ENCODE measurements at regions not wholly inside any gene's neighbourhood (a gene's known extent, or its start where the extent isn't known, plus 50 kb on each side); places are given as distances from the start of the nearest gene placed in this dataset.
A peak's percentile ranks its signal among the peaks of the same experiment; 100 is the strongest.

DNA sequence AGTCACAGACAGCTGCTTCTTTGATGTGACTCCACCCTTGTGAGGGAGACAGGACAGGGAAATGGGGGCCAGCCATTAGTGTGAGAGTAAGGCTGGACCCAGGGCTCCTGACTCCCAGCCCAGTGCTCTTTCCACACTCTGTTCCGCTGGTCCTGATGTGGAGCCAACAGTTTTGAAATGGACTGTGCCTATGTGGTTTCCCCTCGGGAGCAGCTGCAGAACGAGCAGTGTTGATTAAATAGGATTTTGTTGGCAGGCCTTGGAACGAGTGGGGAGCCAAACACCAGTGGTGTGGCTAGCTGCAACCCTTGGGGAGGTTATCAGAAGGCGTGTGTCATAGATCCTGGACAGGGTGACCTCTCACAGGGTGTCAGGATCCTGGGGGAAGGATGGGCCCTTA lies 66.5 kb upstream of the AMPD3 start:
- Histone ChIP-seq H3K27ac (no peak overlapping the region), H3K4me1 (replicated peaks in 1 of 2) (peaks cover 0 to 10% of the 10 kb centered on the region in 2 donors), H3K4me3 (no peak overlapping the region)
- no peak for ATAC-seq (replicated peaks in 6 of 8)
- WGBS, 10 experiments = 47 to 100% (median 76%) methylated on average over 1 to 4 of the region's 5 CpGs; no CpG with 5 or more reads in 5 of the 10 experiments
- in situ Hi-C loops (cut with MboI; ENCODE audit: low pct_unique_long_range_greater_than_20kb in 2 of 9, low sequenced_read_pairs in 9 of 9, unreplicated experiment in 9 of 9) = loop anchor here in 1 of 9 experiments (25.0 kb wide), 1 partner anchor 349 kb away; no protein-coding TSS in a partner anchor

DNA sequence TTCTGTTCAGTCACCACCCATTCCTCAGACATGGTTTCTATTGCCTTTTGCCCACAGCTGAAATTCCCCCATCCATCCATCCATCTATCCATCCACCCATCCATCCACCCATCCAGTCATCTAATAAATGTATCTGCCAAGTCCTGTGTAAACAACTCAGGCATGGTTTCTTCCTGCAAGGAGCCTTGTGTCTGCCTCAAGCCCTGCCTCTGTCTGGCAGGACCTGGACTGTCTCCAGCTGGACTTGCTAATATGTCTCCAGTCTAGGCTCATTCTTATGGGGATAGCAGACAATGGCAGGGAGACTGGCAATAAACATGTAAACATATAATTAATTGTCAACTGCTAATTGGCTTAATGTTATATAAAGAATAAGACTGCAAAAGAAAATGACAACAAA lies 64.7 kb upstream of the AMPD3 start:
- in situ Hi-C loops (cut with MboI; ENCODE audit: low pct_unique_long_range_greater_than_20kb in 2 of 9, low sequenced_read_pairs in 9 of 9, unreplicated experiment in 9 of 9) = loop anchor here in 1 of 9 experiments (25.0 kb wide), 1 partner anchor 347 kb away; no protein-coding TSS in a partner anchor
- peak in 2 of 8 experiments; percentile 4 for ATAC-seq (replicated peaks in 6 of 8)
- Histone ChIP-seq H3K4me3 (no peak overlapping the region), H3K27ac (no peak overlapping the region), H3K4me1 (replicated peaks in 1 of 2) (peaks cover 0 to 10% of the 10 kb centered on the region in 2 donors)

DNA sequence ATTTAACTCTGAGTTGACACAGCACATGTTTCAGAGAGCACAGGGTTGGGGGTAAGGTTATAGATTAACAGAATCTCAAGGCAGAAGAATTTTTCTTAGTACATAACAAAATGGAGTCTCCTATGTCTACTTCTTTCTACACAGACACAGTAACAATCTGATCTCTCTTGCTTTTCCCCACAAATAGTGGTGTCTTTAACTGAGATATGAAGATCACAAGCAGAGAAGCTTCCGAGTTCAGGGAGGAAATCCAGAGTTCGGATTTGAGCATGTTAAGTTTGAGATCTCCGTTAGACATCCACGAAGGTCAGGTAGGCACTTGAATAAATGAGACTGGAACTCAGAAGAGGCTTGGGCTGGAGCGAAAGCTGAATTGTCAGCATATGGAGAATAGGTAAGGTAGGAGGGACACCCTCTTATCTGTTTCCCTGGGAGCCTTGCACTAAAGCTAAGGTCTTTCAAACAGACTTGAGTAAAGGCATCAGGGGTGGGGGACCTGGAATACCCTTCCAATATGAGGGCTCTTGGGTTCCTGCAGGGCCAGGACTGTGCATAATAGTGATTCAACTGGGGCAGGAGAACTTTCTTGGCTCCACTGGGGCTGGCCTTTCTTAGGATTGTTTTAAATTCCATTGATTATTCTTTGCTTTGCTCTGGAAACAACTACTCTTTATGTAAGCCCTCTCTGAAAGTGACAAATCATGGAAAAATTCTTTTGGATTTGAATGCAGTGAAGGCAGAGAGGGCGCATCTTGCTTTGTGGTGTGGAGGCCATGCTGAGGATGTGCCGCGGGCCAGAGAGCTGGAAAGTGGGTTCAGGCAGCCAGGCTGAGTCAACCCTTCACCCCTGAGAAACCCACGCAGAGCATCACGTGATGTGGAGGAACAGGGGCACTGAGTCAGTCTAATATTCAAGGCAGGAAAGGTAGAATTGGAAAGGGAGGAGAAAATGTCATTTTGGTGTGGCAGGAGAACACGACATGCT lies 62.7 kb upstream of the AMPD3 start:
- Histone ChIP-seq H3K4me3 (no peak overlapping the region), H3K27ac (no peak overlapping the region), H3K4me1 (replicated peaks in 1 of 2) (peaks cover 0 to 10% of the 10 kb centered on the region in 2 donors)
- 47 to 100% (median 80%) methylated on average over 1 to 11 of the region's 11 CpGs for WGBS, 10 experiments
- in situ Hi-C loops (cut with MboI; ENCODE audit: low pct_unique_long_range_greater_than_20kb in 2 of 9, low sequenced_read_pairs in 9 of 9, unreplicated experiment in 9 of 9) = loop anchor here in 1 of 9 experiments (25.0 kb wide), 1 partner anchor 345 kb away; no protein-coding TSS in a partner anchor
- ATAC-seq (replicated peaks in 6 of 8) = peak in 5 of 8 experiments; percentile 7 to 70 (median 54)

DNA sequence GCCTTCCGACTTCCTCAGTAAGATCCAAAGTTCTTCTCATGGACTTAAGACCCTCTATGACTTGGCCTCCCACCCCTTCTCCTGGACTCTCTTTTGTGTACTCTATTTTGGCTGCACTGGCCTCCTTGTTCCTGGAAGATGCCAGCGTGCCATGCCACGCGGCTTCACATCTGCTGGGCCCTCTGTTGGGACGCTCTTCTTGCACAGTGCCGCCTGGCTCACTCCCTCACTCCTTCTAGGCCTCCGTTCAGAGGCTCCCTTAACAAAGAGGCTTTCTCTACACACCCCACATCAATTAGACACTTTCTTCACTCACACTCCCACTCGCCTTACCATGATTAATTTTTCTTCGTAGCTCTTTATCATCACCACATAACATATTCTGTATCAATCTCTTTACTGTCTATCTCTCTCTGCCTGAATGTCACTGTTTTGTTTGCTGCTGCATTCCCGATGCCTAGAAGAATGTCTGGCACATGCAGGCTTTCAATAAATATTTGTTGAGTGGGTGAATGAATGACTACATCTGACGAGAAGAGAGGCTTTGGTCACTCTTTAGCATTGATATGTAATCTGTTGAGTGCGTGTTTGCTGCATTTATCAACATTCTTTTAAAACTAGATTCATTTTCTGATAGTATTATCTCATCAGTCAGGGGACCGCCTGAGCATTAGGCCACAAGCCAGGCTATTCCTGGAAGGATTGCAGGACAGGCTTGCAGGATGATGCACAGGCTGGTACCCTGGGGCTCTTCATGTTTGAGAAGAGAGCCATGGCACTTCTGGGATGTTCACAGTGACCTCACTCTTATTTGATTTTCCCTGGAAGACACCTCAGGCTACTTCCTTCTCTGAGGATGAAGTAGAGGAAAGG lies 60.6 kb upstream of the AMPD3 start:
- Histone ChIP-seq H3K4me3 (no peak overlapping the region), H3K27ac (no peak overlapping the region), H3K4me1 (replicated peaks in 1 of 2) (peaks cover 0 to 10% of the 10 kb centered on the region in 2 donors)
- peak in 6 of 8 experiments; percentile 35 to 85 (median 66) for ATAC-seq (replicated peaks in 6 of 8)
- 26 to 100% (median 80%) methylated on average over 1 to 12 of the region's 13 CpGs; no CpG with 5 or more reads in 1 of the 10 experiments for WGBS, 10 experiments
- in situ Hi-C loops (cut with MboI; ENCODE audit: low pct_unique_long_range_greater_than_20kb in 2 of 9, low sequenced_read_pairs in 9 of 9, unreplicated experiment in 9 of 9) = loop anchor here in 1 of 9 experiments (25.0 kb wide), 1 partner anchor 343 kb away; no protein-coding TSS in a partner anchor

DNA sequence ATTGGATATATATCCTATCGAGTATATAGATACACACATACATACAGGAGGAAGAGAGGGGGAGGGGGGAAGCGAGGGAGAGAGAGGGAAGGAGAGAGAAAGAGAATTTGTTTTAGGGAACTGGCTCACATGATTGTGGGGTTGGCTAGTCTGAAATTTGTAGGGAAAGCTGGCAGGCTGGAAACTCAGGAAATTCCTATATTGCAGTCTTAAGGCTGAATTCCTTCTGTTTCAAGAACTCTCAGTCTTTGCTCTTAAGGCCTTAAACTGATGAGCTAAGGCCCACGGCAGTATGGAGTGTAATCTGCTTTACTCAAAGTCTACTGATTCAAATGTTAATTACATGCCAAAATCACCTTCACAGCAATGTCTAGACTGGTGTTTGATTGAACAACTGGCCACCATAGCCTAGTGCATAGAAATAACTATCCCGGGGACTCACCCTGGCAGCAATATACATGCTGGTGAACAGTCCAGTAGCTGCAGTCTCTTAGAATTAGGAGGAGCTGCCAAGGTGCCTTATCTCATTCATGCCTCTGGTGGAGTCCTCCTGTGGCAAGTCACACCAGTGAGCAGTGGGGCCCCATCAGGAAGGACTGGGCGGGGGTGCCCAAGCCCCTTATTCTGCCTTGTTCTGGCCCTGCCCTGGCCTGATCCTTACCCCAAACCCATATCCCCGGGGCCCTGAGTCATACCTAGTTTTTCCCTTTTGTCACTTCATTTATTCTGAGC lies 59.7 kb upstream of the AMPD3 start:
- Histone ChIP-seq H3K4me1 (replicated peaks in 1 of 2) (peaks cover 0 to 10% of the 10 kb centered on the region in 2 donors), H3K4me3 (no peak overlapping the region), H3K27ac (no peak overlapping the region)
- in situ Hi-C loops (cut with MboI; ENCODE audit: low pct_unique_long_range_greater_than_20kb in 2 of 9, low sequenced_read_pairs in 9 of 9, unreplicated experiment in 9 of 9) = loop anchor here in 1 of 9 experiments (25.0 kb wide), 1 partner anchor 342 kb away; no protein-coding TSS in a partner anchor
- ATAC-seq (replicated peaks in 6 of 8) = peak in 3 of 8 experiments; percentile 4 to 10 (median 5)
- WGBS, 10 experiments = 49 to 100% (median 75%) methylated on average over 1 to 4 of the region's 6 CpGs; no CpG with 5 or more reads in 1 of the 10 experiments

DNA sequence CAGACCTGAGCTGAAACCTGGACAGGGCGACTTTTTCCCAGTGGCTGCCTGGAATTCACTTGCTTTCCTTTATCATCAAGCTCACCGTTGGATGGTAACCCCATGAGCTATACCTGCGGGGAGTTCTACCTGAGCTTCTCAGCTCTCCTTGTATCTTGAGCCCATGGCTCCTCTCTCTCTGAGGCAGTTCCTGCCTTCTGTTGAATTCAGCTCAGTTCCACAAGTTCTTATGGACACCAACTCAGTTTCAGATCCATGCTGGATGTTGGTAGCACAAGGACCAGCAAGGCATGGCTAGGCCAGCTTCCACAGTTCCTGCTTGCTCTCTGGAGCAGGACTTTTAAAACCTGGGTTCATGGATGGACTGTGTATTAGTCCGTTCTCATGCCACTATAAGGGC lies 58.3 kb upstream of the AMPD3 start:
- no peak overlapping the region for H3K27ac ChIP-seq
- no peak for ATAC-seq (replicated peaks in 6 of 8)
- H3K4me3 ChIP-seq = no peak overlapping the region
- peaks cover 0 to 10% of the 10 kb centered on the region in 2 donors for H3K4me1 ChIP-seq (replicated peaks in 1 of 2)
- in situ Hi-C loops (cut with MboI; ENCODE audit: low pct_unique_long_range_greater_than_20kb in 2 of 9, low sequenced_read_pairs in 9 of 9, unreplicated experiment in 9 of 9) = loop anchor here in 1 of 9 experiments (25.0 kb wide), 1 partner anchor 341 kb away; no protein-coding TSS in a partner anchor
- WGBS, 10 experiments = 70 to 100% (median 93%) methylated on average over 1 to 3 of the region's 4 CpGs; no CpG with 5 or more reads in 1 of the 10 experiments

DNA sequence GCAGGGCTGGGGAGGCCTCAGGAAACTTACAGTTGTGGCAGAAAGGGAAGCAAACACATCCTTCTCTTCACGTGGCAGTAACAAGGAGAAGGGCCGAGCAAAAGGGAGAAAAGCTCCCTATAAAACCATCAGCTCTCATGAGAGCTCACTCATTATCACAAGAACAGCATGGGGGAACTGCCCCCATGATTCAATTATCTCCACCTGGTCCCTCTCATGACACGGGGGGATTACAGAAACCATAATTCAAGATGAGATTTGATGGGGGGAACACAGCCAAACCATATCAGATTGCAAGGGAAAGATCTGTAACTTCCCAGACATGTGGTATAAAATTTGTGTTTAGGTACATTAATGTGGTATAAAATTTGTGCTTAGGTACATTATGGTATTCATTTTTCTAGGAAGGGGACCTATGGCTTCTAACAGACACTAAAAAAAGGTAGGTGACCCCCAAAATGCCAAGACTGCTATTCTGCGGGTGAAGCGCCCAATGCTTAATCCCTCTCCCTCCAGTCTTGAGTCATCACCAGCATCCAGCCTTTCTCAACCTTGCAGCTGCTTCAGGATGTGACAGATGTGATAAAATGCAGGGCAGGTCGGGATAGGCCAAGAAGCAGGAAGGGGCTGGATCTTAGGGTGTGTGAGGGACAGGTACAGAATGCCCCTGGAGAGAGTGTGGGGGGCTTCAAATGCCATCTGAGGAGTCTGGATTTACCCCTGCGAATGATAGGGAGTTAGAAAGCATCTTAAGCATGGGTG lies 57.7 kb upstream of the AMPD3 start:
- WGBS, 10 experiments = 20 to 100% (median 52%) methylated on average over 1 to 5 of the region's 7 CpGs; no CpG with 5 or more reads in 1 of the 10 experiments
- in situ Hi-C loops (cut with MboI; ENCODE audit: low pct_unique_long_range_greater_than_20kb in 2 of 9, low sequenced_read_pairs in 9 of 9, unreplicated experiment in 9 of 9) = loop anchor here in 1 of 9 experiments (25.0 kb wide), 1 partner anchor 340 kb away; no protein-coding TSS in a partner anchor

DNA sequence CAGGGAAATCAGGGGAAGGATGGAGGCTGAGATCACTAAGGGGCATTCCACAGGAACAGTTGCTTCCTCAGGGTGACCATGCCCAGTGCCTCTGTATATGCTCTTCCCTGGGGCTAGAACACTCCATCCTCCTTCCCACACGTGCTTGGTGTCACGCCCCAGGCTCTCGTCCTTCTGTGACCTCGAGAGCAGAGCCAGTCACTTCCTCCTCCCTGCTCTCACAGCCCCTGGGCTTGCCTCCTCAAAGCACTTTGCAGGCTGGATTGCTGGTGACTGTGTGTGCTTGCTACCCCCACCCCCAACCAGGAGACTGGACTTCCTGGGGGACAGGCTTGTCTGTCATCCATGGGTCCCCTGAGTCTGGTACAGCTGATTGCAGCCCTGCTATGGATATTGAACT lies 56.5 kb upstream of the AMPD3 start:
- peak in 3 of 8 experiments; percentile 37 to 64 (median 41) for ATAC-seq (replicated peaks in 6 of 8)
- in situ Hi-C loops (cut with MboI; ENCODE audit: low pct_unique_long_range_greater_than_20kb in 2 of 9, low sequenced_read_pairs in 9 of 9, unreplicated experiment in 9 of 9) = loop anchor here in 1 of 9 experiments (25.0 kb wide), 1 partner anchor 339 kb away; no protein-coding TSS in a partner anchor
- no peak overlapping the region for H3K27ac ChIP-seq
- H3K4me3 ChIP-seq = no peak overlapping the region
- H3K4me1 ChIP-seq (replicated peaks in 1 of 2) = no peaks in the 10 kb centered on the region
- WGBS, 10 experiments = 38 to 80% methylated on average over 1 to 3 of the region's 4 CpGs; no CpG with 5 or more reads in 8 of the 10 experiments

More for the DNA sequence above, 57.7 kb upstream of the AMPD3 start:
- Histone ChIP-seq H3K4me1 (replicated peaks in 1 of 2) (peaks cover 0 to 6% of the 10 kb centered on the region in 2 donors), H3K4me3 (no peak overlapping the region), H3K27ac (no peak overlapping the region)
- ATAC-seq (replicated peaks in 6 of 8) = no peak

DNA sequence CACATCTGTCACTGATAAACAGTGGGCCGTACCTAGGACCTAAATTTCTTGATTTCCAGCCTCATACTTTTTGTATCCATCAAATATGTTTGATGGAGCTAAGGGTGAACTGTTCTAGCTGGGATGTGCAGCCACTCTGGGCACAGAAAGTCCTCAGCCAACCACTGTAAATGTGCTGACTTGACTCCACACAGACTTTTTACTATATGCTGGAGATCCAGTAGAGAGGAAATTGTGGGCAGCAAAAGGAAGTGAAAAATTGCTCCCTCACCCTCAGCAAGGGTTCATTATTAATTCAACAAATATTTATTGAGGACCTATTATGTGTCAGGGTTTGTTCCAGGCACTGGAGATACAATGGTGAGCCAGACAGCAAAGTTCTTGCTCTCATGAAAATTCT lies 54.2 kb upstream of the AMPD3 start:
- no peak overlapping the region for H3K4me3 ChIP-seq
- WGBS, 10 experiments = 100% methylated on average over 1 of the region's 1 CpG; no CpG with 5 or more reads in 5 of the 10 experiments
- ATAC-seq (replicated peaks in 6 of 8) = no peak
- in situ Hi-C loops (cut with MboI; ENCODE audit: low pct_unique_long_range_greater_than_20kb in 2 of 9, low sequenced_read_pairs in 9 of 9, unreplicated experiment in 9 of 9) = loop anchor here in 7 of 9 experiments (10.0 to 25.0 kb wide), 3 partner anchors 244 to 336 kb away; no protein-coding TSS in a partner anchor
- no peaks in the 10 kb centered on the region for H3K4me1 ChIP-seq (replicated peaks in 1 of 2)
- H3K27ac ChIP-seq = no peak overlapping the region

DNA sequence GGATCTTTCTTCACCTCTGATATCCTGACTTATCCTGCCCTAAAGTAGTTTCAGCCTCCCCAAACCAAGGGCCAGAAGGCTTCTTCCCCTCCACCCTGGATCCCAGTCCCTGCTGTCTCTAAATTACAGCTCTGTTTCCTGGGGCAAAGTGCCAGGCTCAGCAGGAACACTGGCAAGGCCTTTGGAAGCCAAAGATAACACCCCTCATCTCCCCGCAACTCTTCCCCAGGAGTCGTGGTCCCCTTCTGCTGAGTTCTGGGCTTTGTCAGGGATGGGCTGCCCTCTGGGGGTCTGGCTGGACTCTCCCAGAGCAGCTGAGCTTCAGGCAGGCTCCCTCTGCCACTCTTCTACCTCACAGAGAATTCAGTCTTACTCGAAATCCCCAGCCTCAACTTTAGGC lies 53.8 kb upstream of the AMPD3 start:
- in situ Hi-C loops (cut with MboI; ENCODE audit: low pct_unique_long_range_greater_than_20kb in 2 of 9, low sequenced_read_pairs in 9 of 9, unreplicated experiment in 9 of 9) = loop anchor here in 7 of 9 experiments (10.0 to 25.0 kb wide), 3 partner anchors 244 to 336 kb away; no protein-coding TSS in a partner anchor
- no peak overlapping the region for H3K4me3 ChIP-seq
- WGBS, 10 experiments = 61 to 83% (median 81%) methylated on average over 1 to 3 of the region's 3 CpGs; no CpG with 5 or more reads in 6 of the 10 experiments
- H3K27ac ChIP-seq = no peak overlapping the region
- H3K4me1 ChIP-seq (replicated peaks in 1 of 2) = no peaks in the 10 kb centered on the region
- no peak for ATAC-seq (replicated peaks in 6 of 8)
